NCI-H2107 treated with DMSO at 0.1 percent for 48 hours (cell line): ENCODE measurements at regions not wholly inside any gene's neighbourhood (a gene's known extent, or its start where the extent isn't known, plus 50 kb on each side); places are given as distances from the start of the nearest gene placed in this dataset.

Experiments used
- DNase-seq: peaks from one replicate; lab custom pipeline; 2025; ENCODE audit not compliant: unreplicated experiment; lab: John Stamatoyannopoulos, UW

DNA sequence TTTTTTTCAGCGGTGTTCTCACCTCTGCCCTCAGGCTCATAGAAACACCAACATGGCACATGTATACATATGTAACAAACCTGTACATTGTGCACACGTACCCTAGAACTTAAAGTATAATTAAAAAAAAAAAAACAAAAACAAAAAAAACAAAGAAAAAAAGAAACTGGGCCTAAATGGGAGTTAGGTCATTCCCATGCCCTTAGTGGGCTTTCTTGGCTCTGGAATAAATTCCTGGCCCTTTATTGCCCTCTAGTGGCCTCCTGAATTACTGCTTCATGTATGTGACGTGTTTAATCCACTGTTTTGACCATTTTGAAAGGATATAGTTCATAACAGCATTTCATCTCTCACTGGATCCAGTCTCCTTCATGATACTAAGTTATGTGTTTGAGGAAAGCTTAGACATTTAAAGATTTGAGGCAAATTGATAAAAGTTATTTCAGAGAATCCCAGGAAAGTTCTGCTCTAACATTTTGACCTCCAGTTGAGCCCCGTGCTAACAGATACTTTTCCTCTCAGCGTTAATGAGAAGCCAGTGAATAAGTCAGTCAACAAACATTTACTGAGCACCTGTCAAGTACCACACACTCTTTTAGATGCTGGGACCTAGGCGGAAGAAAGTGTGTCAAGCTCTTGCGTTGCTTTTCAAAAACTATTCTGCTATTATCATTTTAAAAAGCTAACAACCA, 54.7 kb upstream of the SYPL1 start:
- DNase-seq: peak; percentile 66

GRCh38 chr7:106165337-106165736, 53.2 kb upstream of the SYPL1 start:
- DNase-seq: no peak

- no peak for DNase-seq
Measured at GRCh38 chr7:106163257-106163656, 51.1 kb upstream of the SYPL1 start.
